Smooth muscle cell (in vitro differentiated cells): ENCODE measurements at regions not wholly inside any gene's neighbourhood (a gene's known extent, or its start where the extent isn't known, plus 50 kb on each side); places are given as distances from the start of the nearest gene placed in this dataset.

Experiments used
- DNase-seq: peaks from one replicate; lab custom pipeline; 2025; ENCODE audit not compliant: unreplicated experiment; lab: John Stamatoyannopoulos, UW
- H2AFZ ChIP-seq: fragments of 200-600 bp; sonication (generic); 2 replicates; pipeline ENCODE4 v1.6.0; 2016; ENCODE audit warnings: antibody characterized with exemption, low read depth, mild to moderate bottlenecking
- H3F3A ChIP-seq: fragments of 200-600 bp; sonication (generic); 2 replicates; pipeline ENCODE4 v1.6.0; 2017; ENCODE audit warnings: antibody characterized with exemption, low read depth
- H3K27ac ChIP-seq: fragments of 200-600 bp; sonication (generic); 2 replicates; pipeline ENCODE4 v1.5.1; 2016; ENCODE audit warnings: low read depth, mild to moderate bottlenecking
- H3K27me3 ChIP-seq: fragments of 200-600 bp; sonication (generic); 2 replicates; pipeline ENCODE4 v1.6.1; 2016; ENCODE audit warnings: low read depth, mild to moderate bottlenecking
- H3K36me3 ChIP-seq: fragments of 200-600 bp; sonication (generic); 2 replicates; pipeline ENCODE4 v1.5.1; 2016; ENCODE audit warnings: low read depth
- H3K4me1 ChIP-seq: fragments of 200-600 bp; sonication (generic); 2 replicates; pipeline ENCODE4 v1.5.1; 2016; ENCODE audit warnings: low read depth
- H3K4me2 ChIP-seq: fragments of 200-600 bp; sonication (generic); 2 replicates; pipeline ENCODE4 v1.6.0; 2016; ENCODE audit warnings: mild to moderate bottlenecking
- H3K4me3 ChIP-seq: fragments of 200-600 bp; sonication (generic); 2 replicates; pipeline ENCODE4 v1.5.1; 2016; ENCODE audit warnings: mild to moderate bottlenecking
- H3K79me2 ChIP-seq: fragments of 200-600 bp; sonication (generic); 2 replicates; pipeline ENCODE4 v1.6.0; 2016; ENCODE audit warnings: low read depth, mild to moderate bottlenecking
- H3K9ac ChIP-seq: fragments of 200-600 bp; sonication (generic); 2 replicates; pipeline ENCODE4 v1.6.0; 2016; ENCODE audit warnings: low read depth
- H3K9me3 ChIP-seq: fragments of 200-600 bp; sonication (generic); replicated peaks from 2 replicates; pipeline ENCODE4 v1.5.1; 2016; ENCODE audit warnings: low read depth
- H4K20me1 ChIP-seq: fragments of 200-600 bp; sonication (generic); 2 replicates; pipeline ENCODE4 v1.6.0; 2016; ENCODE audit warnings: low read depth
- CTCF ChIP-seq: fragments of 200-600 bp; sonication (generic); IDR thresholded peaks from 2 replicates; pipeline ENCODE4 v1.5.1; 2017; ENCODE audit warnings: borderline replicate concordance, mild to moderate bottlenecking, antibody characterized with exemption; ENCODE audit not compliant: insufficient read depth, poor library complexity, severe bottlenecking
- WGBS: methylation state at CpG from one replicate; pipeline ENCODE4 v1.1.7; 2016; ENCODE audit warnings: low lambda C conversion rate; 5-methylcytosine and 5-hydroxymethylcytosine counted together

GRCh38 chr22:27393371-27393770 is 408.2 kb downstream of the MN1 start:
- Histone ChIP-seq H3K27me3 (peaks cover 13% of the 10 kb centered on the region), H3K9ac (no peak overlapping the region), H3K79me2 (no peaks in the 10 kb centered on the region), H2AFZ (no peak overlapping the region), H4K20me1 (no peaks in the 10 kb centered on the region), H3K36me3 (no peaks in the 10 kb centered on the region), H3K4me1 (no peaks in the 10 kb centered on the region), H3K4me2 (no peak overlapping the region), H3K9me3 (no peaks in the 10 kb centered on the region), H3K27ac (no peak overlapping the region), H3F3A (no peaks in the 10 kb centered on the region), H3K4me3 (no peak overlapping the region)
- no peak for TF ChIP-seq CTCF
- 88% methylated on average over 4 of the region's 4 CpGs for WGBS
- no peak for DNase-seq

GRCh38 chr22:27394806-27395404 is 406.7 kb downstream of the MN1 start:
- no peaks in the 10 kb centered on the region for H3K79me2 ChIP-seq
- DNase-seq: no peak
- no peaks in the 10 kb centered on the region for H3F3A ChIP-seq
- no peaks in the 10 kb centered on the region for H3K9me3 ChIP-seq
- 94% methylated on average over 3 of the region's 3 CpGs for WGBS
- no peaks in the 10 kb centered on the region for H4K20me1 ChIP-seq
- H3K36me3 ChIP-seq: no peaks in the 10 kb centered on the region
- TF ChIP-seq CTCF: no peak
- no peak overlapping the region for H3K27ac ChIP-seq
- H3K27me3 ChIP-seq: peaks cover 11% of the 10 kb centered on the region
- no peaks in the 10 kb centered on the region for H3K4me1 ChIP-seq
- no peak overlapping the region for H3K4me2 ChIP-seq
- H2AFZ ChIP-seq: no peak overlapping the region
- H3K9ac ChIP-seq: no peak overlapping the region
- no peak overlapping the region for H3K4me3 ChIP-seq

- Histone ChIP-seq H3K4me3 (no peak overlapping the region), H3K27ac (no peak overlapping the region), H2AFZ (no peak overlapping the region), H3K36me3 (no peaks in the 10 kb centered on the region), H3K4me1 (no peaks in the 10 kb centered on the region), H3K4me2 (no peak overlapping the region), H3K79me2 (no peaks in the 10 kb centered on the region), H4K20me1 (no peaks in the 10 kb centered on the region), H3K9ac (no peak overlapping the region), H3K9me3 (no peaks in the 10 kb centered on the region), H3F3A (no peaks in the 10 kb centered on the region), H3K27me3 (peaks cover 8% of the 10 kb centered on the region)
- 94% methylated on average over 6 of the region's 6 CpGs for WGBS
- DNase-seq: no peak
- TF ChIP-seq CTCF: no peak
Observed at GRCh38 chr22:27397036-27397953, 404.3 kb downstream of the MN1 start.
